Right atrium auricular region (tissue), 2 donors: ENCODE measurements at regions not wholly inside any gene's neighbourhood (a gene's known extent, or its start where the extent isn't known, plus 50 kb on each side); places are given as distances from the start of the nearest gene placed in this dataset.
"Not testable (repeated sequence)": the region's sequence is repeated elsewhere in the genome, so short reads cannot be mapped to it uniquely, and the experiment has no call there.

Experiments
- DNase-seq: peaks from one replicate; pipeline ENCODE4 v3.0.0-alpha.2; 2019; ENCODE audit warnings: low spot score
- H3K27ac ChIP-seq, 2 donors: fragments of 200-600 bp; sonication (generic); 1 replicate in 1 of 2; 2 replicates in 1 of 2; pipeline ENCODE4 v1.5.1; 2016 to 2019
- H3K27me3 ChIP-seq, 2 donors: fragments of 200-600 bp; sonication (generic); one replicate each; pipeline versions ENCODE4 v1.5.1 to v1.6.0; 2017 to 2019
- H3K36me3 ChIP-seq: fragments of 200-600 bp; sonication (generic); one replicate; pipeline ENCODE4 v1.5.1; 2016
- H3K4me1 ChIP-seq, 2 donors: fragments of 200-600 bp; sonication (generic); one replicate each; pipeline versions ENCODE4 v1.5.1 to v1.6.0; 2017 to 2019
- H3K4me3 ChIP-seq, 2 donors: fragments of 200-600 bp; sonication (generic); 1 replicate in 1 of 2; 2 replicates in 1 of 2; pipeline ENCODE4 v1.5.1; 2017 to 2019; ENCODE audit warnings: mild to moderate bottlenecking in 1 of 2, moderate library complexity in 1 of 2
- H3K9me3 ChIP-seq, 2 donors: fragments of 200-600 bp; sonication (generic); one replicate each; pipeline ENCODE4 v1.5.1; 2019
- CTCF ChIP-seq, 2 donors: fragments of 200-600 bp; sonication (generic); IDR thresholded peaks; one replicate each; pipeline ENCODE4 v1.5.1; 2019; ENCODE audit warnings: antibody characterized with exemption in 2 of 2

GRCh38 chr11:37984991-37985390 is 1387.0 kb upstream of the RAG2 start:
- Histone ChIP-seq H3K27me3 (no peaks in the 10 kb centered on the region), H3K27ac (no peak overlapping the region), H3K36me3 (no peaks in the 10 kb centered on the region), H3K4me1 (no peaks in the 10 kb centered on the region), H3K9me3 (no peaks in the 10 kb centered on the region), H3K4me3 (no peak overlapping the region)
- no peak for DNase-seq
- no peak for TF ChIP-seq CTCF (IDR thresholded peaks at IDR 0.05)

- no peak for TF ChIP-seq CTCF (IDR thresholded peaks at IDR 0.05)
These were observed 1380.6 kb upstream of the RAG2 start for GRCh38 chr11:37978647-37979046.

GRCh38 chr11:37973941-37974340 is 1375.9 kb upstream of the RAG2 start:
- H3K27ac ChIP-seq: no peak overlapping the region
- H3K27me3 ChIP-seq: no peaks in the 10 kb centered on the region
- H3K36me3 ChIP-seq: no peaks in the 10 kb centered on the region
- no peak overlapping the region for H3K4me3 ChIP-seq
- no peaks in the 10 kb centered on the region for H3K4me1 ChIP-seq
- H3K9me3 ChIP-seq: no peaks in the 10 kb centered on the region
- no peak for TF ChIP-seq CTCF (IDR thresholded peaks at IDR 0.05)
- no peak for DNase-seq

More at GRCh38 chr11:37978647-37979046, 1380.6 kb upstream of the RAG2 start:
- Histone ChIP-seq H3K9me3 (no peaks in the 10 kb centered on the region), H3K36me3 (no peaks in the 10 kb centered on the region), H3K4me3 (no peak overlapping the region), H3K4me1 (no peaks in the 10 kb centered on the region), H3K27me3 (no peaks in the 10 kb centered on the region), H3K27ac (no peak overlapping the region)
- DNase-seq: no peak

- Histone ChIP-seq H3K4me1 (no peaks in the 10 kb centered on the region), H3K4me3 (no peak overlapping the region), H3K27ac (no peak overlapping the region)
These were observed 1374.7 kb upstream of the RAG2 start for GRCh38 chr11:37972691-37973090.

GRCh38 chr11:37969336-37969735 is 1371.3 kb upstream of the RAG2 start:
- H3K4me3 ChIP-seq, H3K4me1 ChIP-seq, H3K27ac ChIP-seq, H3K9me3 ChIP-seq, H3K27me3 ChIP-seq, H3K36me3 ChIP-seq, DNase-seq: not testable (repeated sequence)

More at GRCh38 chr11:37972691-37973090, 1374.7 kb upstream of the RAG2 start:
- no peak for DNase-seq
- TF ChIP-seq CTCF (IDR thresholded peaks at IDR 0.05): no peak
- Histone ChIP-seq H3K9me3 (no peaks in the 10 kb centered on the region), H3K36me3 (no peaks in the 10 kb centered on the region), H3K27me3 (no peaks in the 10 kb centered on the region)

GRCh38 chr11:37968148-37968547 is 1370.1 kb upstream of the RAG2 start:
- Histone ChIP-seq H3K27me3 (no peaks in the 10 kb centered on the region), H3K9me3 (no peaks in the 10 kb centered on the region), H3K4me1 (no peaks in the 10 kb centered on the region), H3K4me3 (no peak overlapping the region), H3K27ac (no peak overlapping the region), H3K36me3 (no peaks in the 10 kb centered on the region)
- DNase-seq: no peak
- no peak for TF ChIP-seq CTCF (IDR thresholded peaks at IDR 0.05)
